IMR-90 (cell line): ENCODE measurements at regions not wholly inside any gene's neighbourhood (a gene's known extent, or its start where the extent isn't known, plus 50 kb on each side); places are given as distances from the start of the nearest gene placed in this dataset.

Experiments
- ATAC-seq: fragments of 200-7000 bp; cut with Tn5 transposase; 2 replicates; pipeline ENCODE4 v1.9.1; 2020; ENCODE audit warnings: low read depth, mild to moderate bottlenecking, moderate library complexity
- BruUV-seq: library from RNA; stranded (reverse); fragments of 400-500 nt; replicated peaks from 2 replicates; lab custom pipeline; 2021; lab: Mats Ljungman, UMichigan
- CTCF ChIA-PET: fragments of 300-600 bp; formaldehyde crosslinking; extraction: SDS; loops from one replicate; lab custom pipeline; 2021; ENCODE audit warnings: antibody characterized with exemption; lab: Yijun Ruan, JAX
- POLR2A ChIA-PET: fragments of 300-600 bp; sonication (Branson Sonifier 250); formaldehyde crosslinking; loops from one replicate; lab custom pipeline; 2022; ENCODE audit warnings: antibody characterized with exemption; ENCODE audit not compliant: unreplicated experiment; lab: Charles Lee
- DNase-seq: peaks from one replicate; pipeline ENCODE4 v3.0.0; 2013
- H2AFZ ChIP-seq: replicated peaks from 2 replicates; pipeline ENCODE3; 2013; ENCODE audit warnings: low read length, mild to moderate bottlenecking; ENCODE audit not compliant: poor library complexity
- H2AK5ac ChIP-seq: 2 replicates; pipeline ENCODE4 v1.6.1; 2013; ENCODE audit warnings: low read depth, low read length, inconsistent platforms
- H2AK9ac ChIP-seq: replicated peaks from 2 replicates; pipeline ENCODE3; 2013; ENCODE audit warnings: mild to moderate bottlenecking, low read depth, low read length, moderate library complexity; ENCODE audit not compliant: poor library complexity
- H2BK120ac ChIP-seq: 2 replicates; pipeline ENCODE4 v1.6.1; 2013; ENCODE audit warnings: low read depth, low read length, inconsistent platforms
- H2BK15ac ChIP-seq: 3 replicates; pipeline ENCODE4 v1.6.1; 2013; ENCODE audit warnings: low read depth, low read length, inconsistent platforms
- H2BK20ac ChIP-seq: 2 replicates; pipeline ENCODE4 v1.6.1; 2013; ENCODE audit warnings: low read depth, mild to moderate bottlenecking, inconsistent platforms, low read length, moderate library complexity
- H2BK5ac ChIP-seq: 2 replicates; pipeline ENCODE4 v1.6.1; 2013; ENCODE audit warnings: mild to moderate bottlenecking, low read depth, low read length, inconsistent platforms; ENCODE audit not compliant: poor library complexity, severe bottlenecking
- H3K14ac ChIP-seq: replicated peaks from 2 replicates; pipeline ENCODE4 v1.6.1; 2013; ENCODE audit warnings: low read depth, low read length, inconsistent platforms
- H3K18ac ChIP-seq: 2 replicates; pipeline ENCODE4 v1.6.1; 2013; ENCODE audit warnings: low read depth, low read length, control low read depth
- H3K23ac ChIP-seq: 2 replicates; pipeline ENCODE4 v1.6.1; 2013; ENCODE audit warnings: low read depth, low read length, inconsistent platforms
- H3K27ac ChIP-seq: 2 replicates; pipeline ENCODE4 v1.5.1; 2013; ENCODE audit warnings: mild to moderate bottlenecking, control low read depth, low read length; ENCODE audit not compliant: insufficient read depth
- H3K27me3 ChIP-seq: 2 replicates; pipeline ENCODE4 v1.6.1; 2013; ENCODE audit warnings: low read length; ENCODE audit not compliant: control insufficient read depth, insufficient read depth
- H3K36me3 ChIP-seq: 2 replicates; pipeline ENCODE4 v1.6.1; 2013; ENCODE audit warnings: low read length, mixed read lengths; ENCODE audit not compliant: control insufficient read depth, insufficient read depth
- H3K4ac ChIP-seq: 2 replicates; pipeline ENCODE4 v1.6.1; 2013; ENCODE audit warnings: low read depth, low read length, inconsistent platforms
- H3K4me1 ChIP-seq: 2 replicates; pipeline ENCODE4 v1.6.1; 2013; ENCODE audit warnings: low read length, mixed read lengths; ENCODE audit not compliant: control insufficient read depth, insufficient read depth
- H3K4me2 ChIP-seq: 2 replicates; pipeline ENCODE4 v1.6.1; 2013; ENCODE audit warnings: low read depth, mild to moderate bottlenecking, control low read depth, low read length, moderate library complexity
- H3K4me3 ChIP-seq: 2 replicates; pipeline ENCODE4 v1.5.1; 2013; ENCODE audit warnings: low read depth, mild to moderate bottlenecking, control low read depth, low read length, moderate library complexity; ENCODE audit not compliant: insufficient read depth
- H3K56ac ChIP-seq: 2 replicates; pipeline ENCODE4 v1.6.1; 2013; ENCODE audit warnings: low read length, inconsistent platforms; ENCODE audit not compliant: insufficient read depth; ENCODE audit errors: extremely low read depth
- H3K79me1 ChIP-seq, 2 experiments: 2 replicates each; pipeline ENCODE4 v1.6.1; 2013; ENCODE audit warnings: low read length in 2 of 2, inconsistent platforms in 1 of 2, low read depth in 1 of 2
- H3K9ac ChIP-seq: 2 replicates; pipeline ENCODE4 v1.6.1; 2013; ENCODE audit warnings: low read depth, low read length, control low read depth
- H3K9me1 ChIP-seq: 2 replicates; pipeline ENCODE4 v1.6.1; 2013; ENCODE audit warnings: low read length, inconsistent platforms; ENCODE audit not compliant: insufficient read depth
- H3K9me3 ChIP-seq: 2 replicates; pipeline ENCODE4 v1.6.1; 2013; ENCODE audit warnings: low read length; ENCODE audit not compliant: control insufficient read depth, insufficient read depth
- H4K20me1 ChIP-seq: 2 replicates; pipeline ENCODE4 v1.6.1; 2013; ENCODE audit warnings: low read length, inconsistent platforms; ENCODE audit not compliant: insufficient read depth
- H4K5ac ChIP-seq: 2 replicates; pipeline ENCODE4 v1.6.1; 2013; ENCODE audit warnings: mild to moderate bottlenecking, low read depth, low read length, control low read depth
- H4K8ac ChIP-seq, 2 experiments: 2 replicates each; pipeline ENCODE4 v1.6.1; 2013; ENCODE audit warnings: low read depth in 2 of 2, low read length in 2 of 2, control low read depth in 1 of 2, inconsistent platforms in 1 of 2
- H4K91ac ChIP-seq: 2 replicates; pipeline ENCODE4 v1.6.1; 2013; ENCODE audit warnings: low read depth, low read length, inconsistent platforms; ENCODE audit not compliant: insufficient read depth
- BHLHE40 ChIP-seq: fragments of 150-350 bp; IDR thresholded peaks from 2 replicates; pipeline ENCODE4 v1.6.1; 2016; ENCODE audit warnings: mild to moderate bottlenecking, low read depth, low read length
- CEBPB ChIP-seq: IDR thresholded peaks from 2 replicates; pipeline ENCODE4 v1.6.1; 2012; ENCODE audit warnings: low read depth, low read length, improper control_type of control experiment
- CHD1 ChIP-seq: IDR thresholded peaks from 2 replicates; pipeline ENCODE4 v1.6.1; 2012; ENCODE audit warnings: low read depth, low read length, improper control_type of control experiment
- FOS ChIP-seq: fragments of 150-350 bp; IDR thresholded peaks from 2 replicates; pipeline ENCODE4 v1.6.1; 2016; ENCODE audit warnings: low read depth, low read length
- MAFK ChIP-seq: IDR thresholded peaks from 2 replicates; pipeline ENCODE4 v1.6.1; 2012; ENCODE audit warnings: low read depth, low read length, improper control_type of control experiment
- MAZ ChIP-seq: IDR thresholded peaks from 2 replicates; pipeline ENCODE4 v1.6.1; 2012; ENCODE audit warnings: low read depth, mild to moderate bottlenecking, low read length, improper control_type of control experiment, moderate library complexity, borderline replicate concordance
- MXI1 ChIP-seq: IDR thresholded peaks from 2 replicates; pipeline ENCODE4 v1.6.1; 2012; ENCODE audit warnings: low read depth, mild to moderate bottlenecking, low read length, moderate library complexity, borderline replicate concordance
- NFE2L2 ChIP-seq: fragments of 150-350 bp; IDR thresholded peaks from 2 replicates; pipeline ENCODE4 v1.6.1; 2016; ENCODE audit warnings: low read depth, mild to moderate bottlenecking, low read length
- POLR2A ChIP-seq: IDR thresholded peaks from 2 replicates; pipeline ENCODE4 v1.6.1; 2012; ENCODE audit warnings: mild to moderate bottlenecking, low read depth, low read length
- RAD21 ChIP-seq: IDR thresholded peaks from 2 replicates; pipeline ENCODE4 v1.6.1; 2012; ENCODE audit warnings: low read length, improper control_type of control experiment
- RCOR1 ChIP-seq: IDR thresholded peaks from 2 replicates; pipeline ENCODE4 v1.6.1; 2012; ENCODE audit warnings: mild to moderate bottlenecking, low read length, improper control_type of control experiment; ENCODE audit not compliant: insufficient replicate concordance
- RFX5 ChIP-seq: IDR thresholded peaks from 2 replicates; pipeline ENCODE4 v1.8.0; 2012; ENCODE audit warnings: low read depth, mild to moderate bottlenecking, low read length, moderate library complexity
- SMC3 ChIP-seq: fragments of 150-350 bp; IDR thresholded peaks from 2 replicates; pipeline ENCODE4 v1.6.1; 2016; ENCODE audit warnings: low read depth, mild to moderate bottlenecking, antibody characterized with exemption, low read length, moderate library complexity
- USF2 ChIP-seq: fragments of 150-350 bp; IDR thresholded peaks from 2 replicates; pipeline ENCODE4 v1.6.1; 2017; ENCODE audit warnings: mild to moderate bottlenecking, antibody characterized with exemption, low read length, low read depth
- WGBS, 2 experiments: methylation state at CpG; one replicate each; pipeline versions ENCODE4 v1.1.5 to v1.1.7; 2013; ENCODE audit warnings: missing lambda C conversion rate in 2 of 2; ENCODE audit not compliant: insufficient read length in 1 of 2; ENCODE audit errors: extremely low coverage in 2 of 2; 5-methylcytosine and 5-hydroxymethylcytosine counted together
- dilution Hi-C: fragments of 300-500 bp; cut with HindIII; formaldehyde crosslinking; loops from one replicate; pipeline ENCODE4 v1.14.3; 2018; ENCODE audit warnings: low sequenced_read_pairs; ENCODE audit not compliant: unreplicated experiment
- in situ Hi-C: fragments of 300-500 bp; cut with MboI; formaldehyde crosslinking; loops from 3 replicates; pipeline ENCODE4 v1.14.3; 2019; ENCODE audit warnings: low sequenced_read_pairs, inconsistent platforms, mixed read lengths
- intact Hi-C: fragments of 100-400 bp; cut with micrococcal nuclease; formaldehyde crosslinking; loops from 2 replicates; pipeline ENCODE4 v1.10.0; 2022
- TF ChIP-seq, protein P1 (sequence below): fragments of 150-350 bp; IDR thresholded peaks from 2 replicates; pipeline ENCODE4 v1.6.1; 2016; ENCODE audit warnings: low read depth, mild to moderate bottlenecking, low read length, moderate library complexity, borderline replicate concordance

- ChIA-PET POLR2A (no interaction called here), CTCF (no interaction called here)
- intact Hi-C loops: no loop called here
- Histone ChIP-seq H3K9me3 (no peaks in the 10 kb centered on the region), H3K4me1 (peaks cover 2% of the 10 kb centered on the region; the same call in 1 of the 2 replicates), H3K79me1 (no peaks in the 10 kb centered on the region), H3K9me1 (no peaks in the 10 kb centered on the region), H2BK20ac (no peak overlapping the region), H4K20me1 (no peaks in the 10 kb centered on the region), H4K8ac (no peak overlapping the region), H3K4me3 (no peak overlapping the region), H3K56ac (no peak overlapping the region), H2AFZ (no peak overlapping the region), H4K91ac (no peak overlapping the region), H2BK5ac (no peak overlapping the region), H3K27ac (no peak overlapping the region), H4K5ac (no peak overlapping the region), H3K27me3 (no peaks in the 10 kb centered on the region), H3K14ac (no peak overlapping the region), H3K36me3 (no peaks in the 10 kb centered on the region), H3K4ac (no peak overlapping the region), H2BK15ac (no peak overlapping the region), H3K9ac (no peak overlapping the region), H3K18ac (peak overlapping the region; percentile 59; the same call in 1 of the 2 replicates), H3K23ac (no peak overlapping the region), H2AK9ac (no peak overlapping the region), H2AK5ac (no peak overlapping the region), H2BK120ac (no peak overlapping the region), H3K4me2 (peak overlapping the region; percentile 50; the same call in 1 of the 2 replicates)
- dilution Hi-C loops: no loop called here
- peak; percentile 42 for DNase-seq
- peak; percentile 35; the same call in 1 of the 2 replicates for ATAC-seq
- TF ChIP-seq MAFK: no peak
- TF ChIP-seq POLR2A: no peak
- no peak for TF ChIP-seq RCOR1
- TF ChIP-seq FOS: no peak
- no peak for TF ChIP-seq RFX5
- TF ChIP-seq RAD21: no peak
- no peak for TF ChIP-seq CEBPB
- no peak for TF ChIP-seq MAZ
- TF ChIP-seq MXI1: no peak
- no peak for TF ChIP-seq NFE2L2
- TF ChIP-seq CHD1: no peak
- no peak for TF ChIP-seq SMC3
- TF ChIP-seq BHLHE40: no peak
- TF ChIP-seq, protein P1, sequence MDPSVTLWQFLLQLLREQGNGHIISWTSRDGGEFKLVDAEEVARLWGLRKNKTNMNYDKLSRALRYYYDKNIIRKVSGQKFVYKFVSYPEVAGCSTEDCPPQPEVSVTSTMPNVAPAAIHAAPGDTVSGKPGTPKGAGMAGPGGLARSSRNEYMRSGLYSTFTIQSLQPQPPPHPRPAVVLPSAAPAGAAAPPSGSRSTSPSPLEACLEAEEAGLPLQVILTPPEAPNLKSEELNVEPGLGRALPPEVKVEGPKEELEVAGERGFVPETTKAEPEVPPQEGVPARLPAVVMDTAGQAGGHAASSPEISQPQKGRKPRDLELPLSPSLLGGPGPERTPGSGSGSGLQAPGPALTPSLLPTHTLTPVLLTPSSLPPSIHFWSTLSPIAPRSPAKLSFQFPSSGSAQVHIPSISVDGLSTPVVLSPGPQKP: no peak
- TF ChIP-seq USF2: no peak
- no TSS peak for BruUV-seq
- in situ Hi-C loops: no loop called here
- no CpG with 5 or more reads among the region's 2 CpGs for WGBS, 2 experiments
Observed at GRCh38 chr3:106839576-106840280, 537.5 kb upstream of the CCDC54 start.
